Smooth muscle cell (in vitro differentiated cells): ENCODE measurements at regions not wholly inside any gene's neighbourhood (a gene's known extent, or its start where the extent isn't known, plus 50 kb on each side); places are given as distances from the start of the nearest gene placed in this dataset.
"Not testable (repeated sequence)": the region's sequence is repeated elsewhere in the genome, so short reads cannot be mapped to it uniquely, and the experiment has no call there.

Experiments
- DNase-seq: peaks from one replicate; lab custom pipeline; 2025; ENCODE audit not compliant: unreplicated experiment; lab: John Stamatoyannopoulos, UW
- H2AFZ ChIP-seq: fragments of 200-600 bp; sonication (generic); 2 replicates; pipeline ENCODE4 v1.6.0; 2016; ENCODE audit warnings: antibody characterized with exemption, low read depth, mild to moderate bottlenecking
- H3F3A ChIP-seq: fragments of 200-600 bp; sonication (generic); 2 replicates; pipeline ENCODE4 v1.6.0; 2017; ENCODE audit warnings: antibody characterized with exemption, low read depth
- H3K27ac ChIP-seq: fragments of 200-600 bp; sonication (generic); 2 replicates; pipeline ENCODE4 v1.5.1; 2016; ENCODE audit warnings: low read depth, mild to moderate bottlenecking
- H3K27me3 ChIP-seq: fragments of 200-600 bp; sonication (generic); 2 replicates; pipeline ENCODE4 v1.6.1; 2016; ENCODE audit warnings: low read depth, mild to moderate bottlenecking
- H3K36me3 ChIP-seq: fragments of 200-600 bp; sonication (generic); 2 replicates; pipeline ENCODE4 v1.5.1; 2016; ENCODE audit warnings: low read depth
- H3K4me1 ChIP-seq: fragments of 200-600 bp; sonication (generic); 2 replicates; pipeline ENCODE4 v1.5.1; 2016; ENCODE audit warnings: low read depth
- H3K4me2 ChIP-seq: fragments of 200-600 bp; sonication (generic); 2 replicates; pipeline ENCODE4 v1.6.0; 2016; ENCODE audit warnings: mild to moderate bottlenecking
- H3K4me3 ChIP-seq: fragments of 200-600 bp; sonication (generic); 2 replicates; pipeline ENCODE4 v1.5.1; 2016; ENCODE audit warnings: mild to moderate bottlenecking
- H3K79me2 ChIP-seq: fragments of 200-600 bp; sonication (generic); 2 replicates; pipeline ENCODE4 v1.6.0; 2016; ENCODE audit warnings: low read depth, mild to moderate bottlenecking
- H3K9ac ChIP-seq: fragments of 200-600 bp; sonication (generic); 2 replicates; pipeline ENCODE4 v1.6.0; 2016; ENCODE audit warnings: low read depth
- H3K9me3 ChIP-seq: fragments of 200-600 bp; sonication (generic); replicated peaks from 2 replicates; pipeline ENCODE4 v1.5.1; 2016; ENCODE audit warnings: low read depth
- H4K20me1 ChIP-seq: fragments of 200-600 bp; sonication (generic); 2 replicates; pipeline ENCODE4 v1.6.0; 2016; ENCODE audit warnings: low read depth
- CTCF ChIP-seq: fragments of 200-600 bp; sonication (generic); IDR thresholded peaks from 2 replicates; pipeline ENCODE4 v1.5.1; 2017; ENCODE audit warnings: borderline replicate concordance, mild to moderate bottlenecking, antibody characterized with exemption; ENCODE audit not compliant: insufficient read depth, poor library complexity, severe bottlenecking
- WGBS: methylation state at CpG from one replicate; pipeline ENCODE4 v1.1.7; 2016; ENCODE audit warnings: low lambda C conversion rate; 5-methylcytosine and 5-hydroxymethylcytosine counted together

- Histone ChIP-seq H2AFZ (no peak overlapping the region), H3F3A (no peaks in the 10 kb centered on the region), H3K4me3 (no peak overlapping the region), H3K9ac (no peak overlapping the region), H3K27me3 (no peaks in the 10 kb centered on the region), H3K4me2 (no peak overlapping the region), H3K79me2 (no peaks in the 10 kb centered on the region), H3K4me1 (no peaks in the 10 kb centered on the region), H4K20me1 (no peaks in the 10 kb centered on the region), H3K27ac (no peak overlapping the region), H3K9me3 (no peaks in the 10 kb centered on the region), H3K36me3 (no peaks in the 10 kb centered on the region)
- WGBS, result 70% methylated on average over 2 of the region's 2 CpGs
- TF ChIP-seq CTCF, result no peak
- DNase-seq, result no peak
Observed at GRCh38 chr3:170656284-170656683, 70.4 kb upstream of the SLC7A14 start.

GRCh38 chr3:170653801-170654200, 67.9 kb upstream of the SLC7A14 start:
- WGBS, result 94% methylated on average over 21 of the region's 21 CpGs
- DNase-seq, result no peak

GRCh38 chr3:170651260-170651845, 65.5 kb upstream of the SLC7A14 start:
- H2AFZ ChIP-seq, result no peak overlapping the region
- no peaks in the 10 kb centered on the region for H3F3A ChIP-seq
- DNase-seq, result no peak
- H3K27me3 ChIP-seq, result no peaks in the 10 kb centered on the region
- H3K4me2 ChIP-seq, result no peak overlapping the region
- no peaks in the 10 kb centered on the region for H3K79me2 ChIP-seq
- no peaks in the 10 kb centered on the region for H3K36me3 ChIP-seq
- no peak overlapping the region for H3K9ac ChIP-seq
- no peaks in the 10 kb centered on the region for H4K20me1 ChIP-seq
- no peak overlapping the region for H3K27ac ChIP-seq
- no peaks in the 10 kb centered on the region for H3K9me3 ChIP-seq
- no peak overlapping the region for H3K4me3 ChIP-seq
- no peaks in the 10 kb centered on the region for H3K4me1 ChIP-seq
- 95% methylated on average over 7 of the region's 7 CpGs for WGBS
- TF ChIP-seq CTCF, result no peak

More at GRCh38 chr3:170653801-170654200, 67.9 kb upstream of the SLC7A14 start:
- H2AFZ ChIP-seq, result no peak overlapping the region
- no peaks in the 10 kb centered on the region for H3F3A ChIP-seq
- H3K4me2 ChIP-seq, result no peak overlapping the region
- H3K27me3 ChIP-seq, result no peaks in the 10 kb centered on the region
- no peak for TF ChIP-seq CTCF
- no peaks in the 10 kb centered on the region for H3K9me3 ChIP-seq
- H3K27ac ChIP-seq, result no peak overlapping the region
- H3K36me3 ChIP-seq, result no peaks in the 10 kb centered on the region
- H3K9ac ChIP-seq, result no peak overlapping the region
- no peaks in the 10 kb centered on the region for H4K20me1 ChIP-seq
- no peaks in the 10 kb centered on the region for H3K79me2 ChIP-seq
- no peaks in the 10 kb centered on the region for H3K4me1 ChIP-seq
- H3K4me3 ChIP-seq, result no peak overlapping the region

GRCh38 chr3:170650557-170650956, 64.7 kb upstream of the SLC7A14 start:
- H3K27ac ChIP-seq, H2AFZ ChIP-seq, H3K9me3 ChIP-seq, H3K4me3 ChIP-seq, H3F3A ChIP-seq, H3K36me3 ChIP-seq, H3K27me3 ChIP-seq, H3K4me2 ChIP-seq, H4K20me1 ChIP-seq, H3K79me2 ChIP-seq, H3K9ac ChIP-seq, DNase-seq, H3K4me1 ChIP-seq: not testable (repeated sequence)
- 73% methylated on average over 5 of the region's 5 CpGs for WGBS
